Non-pigmented ciliary epithelial cell (primary cell): ENCODE measurements at regions not wholly inside any gene's neighbourhood (a gene's known extent, or its start where the extent isn't known, plus 50 kb on each side); places are given as distances from the start of the nearest gene placed in this dataset.
"Not testable (repeated sequence)": the region's sequence is repeated elsewhere in the genome, so short reads cannot be mapped to it uniquely, and the experiment has no call there.

ENCODE experiments used
- DNase-seq: peaks from one replicate; pipeline ENCODE4 v3.0.0-alpha.2; 2010; ENCODE audit warnings: low read depth

GRCh38 chr4:106869551-106869950, 166.6 kb downstream of the DKK2 start:
- DNase-seq, result no peak

- DNase-seq, result no peak
Measured at GRCh38 chr4:106868381-106869035, 167.6 kb downstream of the DKK2 start.

- peak; percentile 77 for DNase-seq
Measured at GRCh38 chr4:106864231-106864630, 171.9 kb downstream of the DKK2 start.

- no peak for DNase-seq
Measured at GRCh38 chr4:106854569-106855351, 181.4 kb downstream of the DKK2 start.

GRCh38 chr4:106852426-106852825, 183.7 kb downstream of the DKK2 start:
- no peak for DNase-seq

GRCh38 chr4:106851726-106852125, 184.4 kb downstream of the DKK2 start:
- no peak for DNase-seq

- no peak for DNase-seq
Measured at GRCh38 chr4:106850691-106851090, 185.4 kb downstream of the DKK2 start.

- no peak for DNase-seq
Measured at GRCh38 chr4:106835919-106836318, 200.2 kb downstream of the DKK2 start.

- DNase-seq, result no peak
Measured at GRCh38 chr4:106830879-106831278, 205.2 kb downstream of the DKK2 start.

GRCh38 chr4:106818764-106819163, 217.3 kb downstream of the DKK2 start:
- DNase-seq, result no peak

- peak; percentile 66 for DNase-seq
Measured at GRCh38 chr4:106816496-106816895, 219.6 kb downstream of the DKK2 start.

- DNase-seq, result no peak
Measured at GRCh38 chr4:106810122-106810521, 226.0 kb downstream of the DKK2 start.

- DNase-seq, result no peak
Measured at GRCh38 chr4:106809076-106809475, 227.0 kb downstream of the DKK2 start.

- no peak for DNase-seq
Measured at GRCh38 chr4:106806158-106806797, 229.8 kb downstream of the DKK2 start.

GRCh38 chr4:106803083-106803482, 233.0 kb downstream of the DKK2 start:
- no peak for DNase-seq

- DNase-seq, result no peak
Measured at GRCh38 chr4:106801386-106801785, 234.7 kb downstream of the DKK2 start.

- DNase-seq, result no peak
Measured at GRCh38 chr4:106796876-106797275, 239.2 kb downstream of the DKK2 start.

GRCh38 chr4:106795326-106795725, 240.8 kb downstream of the DKK2 start:
- no peak for DNase-seq

- DNase-seq, result no peak
Measured at GRCh38 chr4:106793933-106794332, 242.2 kb downstream of the DKK2 start.

GRCh38 chr4:106775636-106776035, 260.5 kb downstream of the DKK2 start:
- no peak for DNase-seq

- not testable (repeated sequence) for DNase-seq
Measured at GRCh38 chr4:106774055-106774454, 262.1 kb downstream of the DKK2 start.

- DNase-seq, result peak; percentile 8
Measured at GRCh38 chr4:106773076-106773905, 262.8 kb downstream of the DKK2 start.
